IMR-90 (cell line): ENCODE measurements at regions not wholly inside any gene's neighbourhood (a gene's known extent, or its start where the extent isn't known, plus 50 kb on each side); places are given as distances from the start of the nearest gene placed in this dataset.

Experiments used
- ATAC-seq: fragments of 200-7000 bp; cut with Tn5 transposase; 2 replicates; pipeline ENCODE4 v1.9.1; 2020; ENCODE audit warnings: low read depth, mild to moderate bottlenecking, moderate library complexity
- BruUV-seq: library from RNA; stranded (reverse); fragments of 400-500 nt; replicated peaks from 2 replicates; lab custom pipeline; 2021; lab: Mats Ljungman, UMichigan
- CTCF ChIA-PET: fragments of 300-600 bp; formaldehyde crosslinking; extraction: SDS; loops from one replicate; lab custom pipeline; 2021; ENCODE audit warnings: antibody characterized with exemption; lab: Yijun Ruan, JAX
- POLR2A ChIA-PET: fragments of 300-600 bp; sonication (Branson Sonifier 250); formaldehyde crosslinking; loops from one replicate; lab custom pipeline; 2022; ENCODE audit warnings: antibody characterized with exemption; ENCODE audit not compliant: unreplicated experiment; lab: Charles Lee
- DNase-seq: peaks from one replicate; pipeline ENCODE4 v3.0.0; 2013
- H2AFZ ChIP-seq: replicated peaks from 2 replicates; pipeline ENCODE3; 2013; ENCODE audit warnings: low read length, mild to moderate bottlenecking; ENCODE audit not compliant: poor library complexity
- H2AK5ac ChIP-seq: 2 replicates; pipeline ENCODE4 v1.6.1; 2013; ENCODE audit warnings: low read depth, low read length, inconsistent platforms
- H2AK9ac ChIP-seq: replicated peaks from 2 replicates; pipeline ENCODE3; 2013; ENCODE audit warnings: mild to moderate bottlenecking, low read depth, low read length, moderate library complexity; ENCODE audit not compliant: poor library complexity
- H2BK120ac ChIP-seq: 2 replicates; pipeline ENCODE4 v1.6.1; 2013; ENCODE audit warnings: low read depth, low read length, inconsistent platforms
- H2BK15ac ChIP-seq: 3 replicates; pipeline ENCODE4 v1.6.1; 2013; ENCODE audit warnings: low read depth, low read length, inconsistent platforms
- H2BK20ac ChIP-seq: 2 replicates; pipeline ENCODE4 v1.6.1; 2013; ENCODE audit warnings: low read depth, mild to moderate bottlenecking, inconsistent platforms, low read length, moderate library complexity
- H2BK5ac ChIP-seq: 2 replicates; pipeline ENCODE4 v1.6.1; 2013; ENCODE audit warnings: mild to moderate bottlenecking, low read depth, low read length, inconsistent platforms; ENCODE audit not compliant: poor library complexity, severe bottlenecking
- H3K14ac ChIP-seq: replicated peaks from 2 replicates; pipeline ENCODE4 v1.6.1; 2013; ENCODE audit warnings: low read depth, low read length, inconsistent platforms
- H3K18ac ChIP-seq: 2 replicates; pipeline ENCODE4 v1.6.1; 2013; ENCODE audit warnings: low read depth, low read length, control low read depth
- H3K23ac ChIP-seq: 2 replicates; pipeline ENCODE4 v1.6.1; 2013; ENCODE audit warnings: low read depth, low read length, inconsistent platforms
- H3K27ac ChIP-seq: 2 replicates; pipeline ENCODE4 v1.5.1; 2013; ENCODE audit warnings: mild to moderate bottlenecking, control low read depth, low read length; ENCODE audit not compliant: insufficient read depth
- H3K27me3 ChIP-seq: 2 replicates; pipeline ENCODE4 v1.6.1; 2013; ENCODE audit warnings: low read length; ENCODE audit not compliant: control insufficient read depth, insufficient read depth
- H3K36me3 ChIP-seq: 2 replicates; pipeline ENCODE4 v1.6.1; 2013; ENCODE audit warnings: low read length, mixed read lengths; ENCODE audit not compliant: control insufficient read depth, insufficient read depth
- H3K4ac ChIP-seq: 2 replicates; pipeline ENCODE4 v1.6.1; 2013; ENCODE audit warnings: low read depth, low read length, inconsistent platforms
- H3K4me1 ChIP-seq: 2 replicates; pipeline ENCODE4 v1.6.1; 2013; ENCODE audit warnings: low read length, mixed read lengths; ENCODE audit not compliant: control insufficient read depth, insufficient read depth
- H3K4me2 ChIP-seq: 2 replicates; pipeline ENCODE4 v1.6.1; 2013; ENCODE audit warnings: low read depth, mild to moderate bottlenecking, control low read depth, low read length, moderate library complexity
- H3K4me3 ChIP-seq: 2 replicates; pipeline ENCODE4 v1.5.1; 2013; ENCODE audit warnings: low read depth, mild to moderate bottlenecking, control low read depth, low read length, moderate library complexity; ENCODE audit not compliant: insufficient read depth
- H3K56ac ChIP-seq: 2 replicates; pipeline ENCODE4 v1.6.1; 2013; ENCODE audit warnings: low read length, inconsistent platforms; ENCODE audit not compliant: insufficient read depth; ENCODE audit errors: extremely low read depth
- H3K79me1 ChIP-seq, 2 experiments: 2 replicates each; pipeline ENCODE4 v1.6.1; 2013; ENCODE audit warnings: low read length in 2 of 2, inconsistent platforms in 1 of 2, low read depth in 1 of 2
- H3K9ac ChIP-seq: 2 replicates; pipeline ENCODE4 v1.6.1; 2013; ENCODE audit warnings: low read depth, low read length, control low read depth
- H3K9me1 ChIP-seq: 2 replicates; pipeline ENCODE4 v1.6.1; 2013; ENCODE audit warnings: low read length, inconsistent platforms; ENCODE audit not compliant: insufficient read depth
- H3K9me3 ChIP-seq: 2 replicates; pipeline ENCODE4 v1.6.1; 2013; ENCODE audit warnings: low read length; ENCODE audit not compliant: control insufficient read depth, insufficient read depth
- H4K20me1 ChIP-seq: 2 replicates; pipeline ENCODE4 v1.6.1; 2013; ENCODE audit warnings: low read length, inconsistent platforms; ENCODE audit not compliant: insufficient read depth
- H4K5ac ChIP-seq: 2 replicates; pipeline ENCODE4 v1.6.1; 2013; ENCODE audit warnings: mild to moderate bottlenecking, low read depth, low read length, control low read depth
- H4K8ac ChIP-seq, 2 experiments: 2 replicates each; pipeline ENCODE4 v1.6.1; 2013; ENCODE audit warnings: low read depth in 2 of 2, low read length in 2 of 2, control low read depth in 1 of 2, inconsistent platforms in 1 of 2
- H4K91ac ChIP-seq: 2 replicates; pipeline ENCODE4 v1.6.1; 2013; ENCODE audit warnings: low read depth, low read length, inconsistent platforms; ENCODE audit not compliant: insufficient read depth
- BHLHE40 ChIP-seq: fragments of 150-350 bp; IDR thresholded peaks from 2 replicates; pipeline ENCODE4 v1.6.1; 2016; ENCODE audit warnings: mild to moderate bottlenecking, low read depth, low read length
- CEBPB ChIP-seq: IDR thresholded peaks from 2 replicates; pipeline ENCODE4 v1.6.1; 2012; ENCODE audit warnings: low read depth, low read length, improper control_type of control experiment
- CHD1 ChIP-seq: IDR thresholded peaks from 2 replicates; pipeline ENCODE4 v1.6.1; 2012; ENCODE audit warnings: low read depth, low read length, improper control_type of control experiment
- CTCF ChIP-seq: conservative IDR thresholded peaks from 2 replicates; pipeline ENCODE4 v1.5.1; 2012; ENCODE audit warnings: mild to moderate bottlenecking, low read depth, low read length, improper control_type of control experiment
- ELK1 ChIP-seq: fragments of 150-350 bp; IDR thresholded peaks from 2 replicates; pipeline ENCODE4 v1.6.1; 2016; ENCODE audit warnings: low read depth, mild to moderate bottlenecking, low read length, moderate library complexity, borderline replicate concordance
- FOS ChIP-seq: fragments of 150-350 bp; IDR thresholded peaks from 2 replicates; pipeline ENCODE4 v1.6.1; 2016; ENCODE audit warnings: low read depth, low read length
- MAFK ChIP-seq: IDR thresholded peaks from 2 replicates; pipeline ENCODE4 v1.6.1; 2012; ENCODE audit warnings: low read depth, low read length, improper control_type of control experiment
- MXI1 ChIP-seq: IDR thresholded peaks from 2 replicates; pipeline ENCODE4 v1.6.1; 2012; ENCODE audit warnings: low read depth, mild to moderate bottlenecking, low read length, moderate library complexity, borderline replicate concordance
- NFE2L2 ChIP-seq: fragments of 150-350 bp; IDR thresholded peaks from 2 replicates; pipeline ENCODE4 v1.6.1; 2016; ENCODE audit warnings: low read depth, mild to moderate bottlenecking, low read length
- RCOR1 ChIP-seq: IDR thresholded peaks from 2 replicates; pipeline ENCODE4 v1.6.1; 2012; ENCODE audit warnings: mild to moderate bottlenecking, low read length, improper control_type of control experiment; ENCODE audit not compliant: insufficient replicate concordance
- RFX5 ChIP-seq: IDR thresholded peaks from 2 replicates; pipeline ENCODE4 v1.8.0; 2012; ENCODE audit warnings: low read depth, mild to moderate bottlenecking, low read length, moderate library complexity
- SMC3 ChIP-seq: fragments of 150-350 bp; IDR thresholded peaks from 2 replicates; pipeline ENCODE4 v1.6.1; 2016; ENCODE audit warnings: low read depth, mild to moderate bottlenecking, antibody characterized with exemption, low read length, moderate library complexity
- WGBS, 2 experiments: methylation state at CpG; one replicate each; pipeline versions ENCODE4 v1.1.5 to v1.1.7; 2013; ENCODE audit warnings: missing lambda C conversion rate in 2 of 2; ENCODE audit not compliant: insufficient read length in 1 of 2; ENCODE audit errors: extremely low coverage in 2 of 2; 5-methylcytosine and 5-hydroxymethylcytosine counted together
- dilution Hi-C: fragments of 300-500 bp; cut with HindIII; formaldehyde crosslinking; loops from one replicate; pipeline ENCODE4 v1.14.3; 2018; ENCODE audit warnings: low sequenced_read_pairs; ENCODE audit not compliant: unreplicated experiment
- in situ Hi-C: fragments of 300-500 bp; cut with MboI; formaldehyde crosslinking; loops from 3 replicates; pipeline ENCODE4 v1.14.3; 2019; ENCODE audit warnings: low sequenced_read_pairs, inconsistent platforms, mixed read lengths
- intact Hi-C: fragments of 100-400 bp; cut with micrococcal nuclease; formaldehyde crosslinking; loops from 2 replicates; pipeline ENCODE4 v1.10.0; 2022
- TF ChIP-seq, protein P1 (sequence below): fragments of 150-350 bp; IDR thresholded peaks from 2 replicates; pipeline ENCODE4 v1.6.1; 2017; ENCODE audit warnings: mild to moderate bottlenecking, antibody characterized with exemption, low read length, low read depth

DNA sequence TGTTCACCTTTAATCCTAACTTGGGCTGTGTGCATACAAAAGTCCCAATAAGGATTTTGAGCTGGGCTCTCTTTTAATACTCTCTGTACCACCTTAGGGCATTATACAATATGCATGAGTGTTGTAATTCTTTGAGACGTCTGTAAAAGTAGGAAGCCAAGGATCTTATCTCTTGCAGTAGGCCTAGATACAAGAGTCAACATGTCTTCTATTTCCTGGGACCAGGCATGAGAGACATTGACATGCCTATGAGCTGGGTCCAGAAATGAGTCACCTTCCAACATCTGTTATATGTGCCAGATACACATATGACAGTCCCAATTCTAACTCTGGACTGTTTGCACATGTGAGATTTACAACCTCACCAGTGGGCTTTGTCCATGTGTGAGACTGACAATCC is 1911.2 kb downstream of the TP53TG3F start:
- Histone ChIP-seq H3K27me3 (no peaks in the 10 kb centered on the region), H3K79me1 (no peaks in the 10 kb centered on the region), H4K20me1 (no peaks in the 10 kb centered on the region), H2BK20ac (no peak overlapping the region), H2AK5ac (no peak overlapping the region), H3K56ac (no peak overlapping the region), H2BK120ac (no peak overlapping the region), H3K4me1 (no peaks in the 10 kb centered on the region), H3K23ac (no peak overlapping the region), H3K9me1 (no peaks in the 10 kb centered on the region), H2BK15ac (no peak overlapping the region), H3K4ac (no peak overlapping the region), H3K27ac (no peak overlapping the region), H2AFZ (no peak overlapping the region), H3K36me3 (no peaks in the 10 kb centered on the region), H4K8ac (no peak overlapping the region), H3K4me2 (no peak overlapping the region), H2BK5ac (no peak overlapping the region), H3K18ac (no peak overlapping the region), H2AK9ac (no peak overlapping the region), H3K4me3 (no peak overlapping the region), H3K9ac (no peak overlapping the region), H4K91ac (no peak overlapping the region), H3K9me3 (peaks cover 5% of the 10 kb centered on the region; the same call in 1 of the 2 replicates), H3K14ac (no peak overlapping the region), H4K5ac (no peak overlapping the region)
- no peak for ATAC-seq
- no CpG with 5 or more reads among the region's 1 CpG for WGBS, 2 experiments
- BruUV-seq: no TSS peak
- intact Hi-C loops: no loop called here
- CTCF ChIA-PET: no interaction called here
- dilution Hi-C loops: no loop called here
- DNase-seq: no peak
- POLR2A ChIA-PET: no interaction called here
- no peak for TF ChIP-seq CEBPB
- TF ChIP-seq ELK1: no peak
- no peak for TF ChIP-seq MAFK
- TF ChIP-seq CTCF: no peak
- no peak for TF ChIP-seq MXI1
- no peak for TF ChIP-seq FOS
- no peak for TF ChIP-seq NFE2L2
- TF ChIP-seq, protein P1, sequence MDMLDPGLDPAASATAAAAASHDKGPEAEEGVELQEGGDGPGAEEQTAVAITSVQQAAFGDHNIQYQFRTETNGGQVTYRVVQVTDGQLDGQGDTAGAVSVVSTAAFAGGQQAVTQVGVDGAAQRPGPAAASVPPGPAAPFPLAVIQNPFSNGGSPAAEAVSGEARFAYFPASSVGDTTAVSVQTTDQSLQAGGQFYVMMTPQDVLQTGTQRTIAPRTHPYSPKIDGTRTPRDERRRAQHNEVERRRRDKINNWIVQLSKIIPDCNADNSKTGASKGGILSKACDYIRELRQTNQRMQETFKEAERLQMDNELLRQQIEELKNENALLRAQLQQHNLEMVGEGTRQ: no peak
- TF ChIP-seq SMC3: no peak
- no peak for TF ChIP-seq RCOR1
- TF ChIP-seq RFX5: no peak
- TF ChIP-seq CHD1: no peak
- TF ChIP-seq BHLHE40: no peak
- in situ Hi-C loops: no loop called here
